ENCODE measurements at regions not wholly inside any gene's neighbourhood (a gene's known extent, or its start where the extent isn't known, plus 50 kb on each side); places are given as distances from the start of the nearest gene placed in this dataset.

DNA sequence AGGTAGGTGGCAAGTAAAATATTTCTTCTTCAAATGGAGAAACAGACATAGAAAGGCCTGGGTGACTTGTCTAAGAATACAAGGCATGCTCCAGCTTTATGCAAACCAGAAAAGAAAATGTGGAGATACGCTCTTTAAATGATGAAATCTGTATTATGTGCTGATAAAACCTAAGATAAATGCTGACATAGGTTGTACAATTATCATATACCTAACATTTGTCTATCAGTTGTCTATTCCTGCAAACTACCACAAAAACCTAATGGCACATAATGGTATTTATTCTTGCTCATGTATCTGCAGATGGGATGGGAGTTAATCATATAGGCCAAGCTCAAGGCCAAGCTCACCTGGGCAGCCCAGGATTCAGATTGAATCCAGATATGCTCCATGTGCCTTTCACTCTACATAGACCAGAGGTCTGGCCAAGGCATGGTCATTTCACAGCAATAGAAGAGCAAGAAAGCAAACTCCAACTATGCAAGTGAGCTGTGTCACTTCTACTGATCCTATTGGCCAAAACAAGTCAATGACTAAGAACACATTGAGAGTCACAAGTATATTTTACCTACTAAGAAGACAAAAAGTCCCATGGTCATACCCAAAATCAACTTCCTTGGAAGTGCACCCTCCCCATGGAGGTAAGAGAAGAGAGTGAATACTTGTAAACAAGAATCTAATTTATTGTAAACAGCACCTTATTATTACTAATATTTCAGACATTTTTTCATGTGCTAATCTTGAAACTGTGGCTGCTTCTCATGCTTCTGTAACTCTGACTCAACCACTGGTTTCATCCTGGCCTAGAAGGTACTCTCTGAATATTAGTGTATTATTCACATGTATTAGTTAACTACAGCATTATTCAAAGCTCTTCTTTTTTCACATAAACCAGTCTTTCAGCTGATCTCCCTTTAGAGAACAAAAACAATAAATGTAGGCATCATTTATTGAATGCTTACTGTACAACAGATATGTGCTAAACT is 270.7 kb upstream of the SOX9 start:
- Histone ChIP-seq H3K9me3 (ENCODE audit: control extremely low read depth in 1 of 3, control insufficient read depth in 2 of 3, insufficient read depth in 1 of 3, low read length in 2 of 3) (peaks cover 0 to 4% (median 0%) of the 10 kb centered on the region in 3 donors), H3K36me3 (replicated peaks in 1 of 2; ENCODE audit: control extremely low read depth in 1 of 2, control insufficient read depth in 1 of 2, extremely low read depth in 1 of 2, insufficient read depth in 2 of 2, low read length in 1 of 2) (no peaks in the 10 kb centered on the region), H2AFZ (ENCODE audit: insufficient read depth, low read depth, low read length, poor library complexity, severe bottlenecking) (no peak overlapping the region), H3K9ac (ENCODE audit: low read length) (no peak overlapping the region), H3K27ac (ENCODE audit: low read length in 2 of 2) (no peak overlapping the region), H3K4me1 (ENCODE audit: control insufficient read depth in 2 of 2, insufficient read depth in 2 of 2, low read length in 2 of 2) (no peaks in the 10 kb centered on the region), H4K20me1 (ENCODE audit: control insufficient read depth, insufficient read depth, low read length, poor library complexity, severe bottlenecking) (no peaks in the 10 kb centered on the region), H3K79me2 (ENCODE audit: control insufficient read depth, insufficient read depth, low read length) (no peaks in the 10 kb centered on the region), H3K4me3 (ENCODE audit: control extremely low read depth in 1 of 5, extremely low read depth in 1 of 5, insufficient read depth in 1 of 5, low read depth in 2 of 5, low read length in 4 of 5) (no peak overlapping the region), H3K4me2 (replicated peaks; ENCODE audit: low read depth, low read length, poor library complexity, severe bottlenecking) (no peak overlapping the region), H3K27me3 (replicated peaks in 1 of 4; ENCODE audit: control extremely low read depth in 1 of 4, control insufficient read depth in 3 of 4, insufficient read depth in 4 of 4, low read length in 3 of 4) (no peaks in the 10 kb centered on the region)
- no CpG with 5 or more reads among the region's 1 CpG for WGBS (ENCODE audit: insufficient coverage)
- TF ChIP-seq EZH2 (IDR thresholded peaks at IDR 0.05; ENCODE audit: borderline replicate concordance, insufficient read depth, low read depth, low read length, poor library complexity, severe bottlenecking), result no peak
- TF ChIP-seq, protein P1, sequence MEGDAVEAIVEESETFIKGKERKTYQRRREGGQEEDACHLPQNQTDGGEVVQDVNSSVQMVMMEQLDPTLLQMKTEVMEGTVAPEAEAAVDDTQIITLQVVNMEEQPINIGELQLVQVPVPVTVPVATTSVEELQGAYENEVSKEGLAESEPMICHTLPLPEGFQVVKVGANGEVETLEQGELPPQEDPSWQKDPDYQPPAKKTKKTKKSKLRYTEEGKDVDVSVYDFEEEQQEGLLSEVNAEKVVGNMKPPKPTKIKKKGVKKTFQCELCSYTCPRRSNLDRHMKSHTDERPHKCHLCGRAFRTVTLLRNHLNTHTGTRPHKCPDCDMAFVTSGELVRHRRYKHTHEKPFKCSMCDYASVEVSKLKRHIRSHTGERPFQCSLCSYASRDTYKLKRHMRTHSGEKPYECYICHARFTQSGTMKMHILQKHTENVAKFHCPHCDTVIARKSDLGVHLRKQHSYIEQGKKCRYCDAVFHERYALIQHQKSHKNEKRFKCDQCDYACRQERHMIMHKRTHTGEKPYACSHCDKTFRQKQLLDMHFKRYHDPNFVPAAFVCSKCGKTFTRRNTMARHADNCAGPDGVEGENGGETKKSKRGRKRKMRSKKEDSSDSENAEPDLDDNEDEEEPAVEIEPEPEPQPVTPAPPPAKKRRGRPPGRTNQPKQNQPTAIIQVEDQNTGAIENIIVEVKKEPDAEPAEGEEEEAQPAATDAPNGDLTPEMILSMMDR (IDR thresholded peaks at IDR 0.05), result no peak
- ChIA-PET POLR2A (no interaction called here), CTCF (no interaction called here)
- no peak for ATAC-seq (ENCODE audit: low read depth)
- Mint-ChIP-seq H3K4me1 (no peaks in the 10 kb centered on the region), H3K4me3 (no peak overlapping the region), H3K27me3 (no peaks in the 10 kb centered on the region), H3K9me3 (ENCODE audit: insufficient read depth) (no peaks in the 10 kb centered on the region), H3K27ac (no peak overlapping the region)
- intact Hi-C loops (cut with micrococcal nuclease), result no loop called here
- no peak for DNase-seq

DNA sequence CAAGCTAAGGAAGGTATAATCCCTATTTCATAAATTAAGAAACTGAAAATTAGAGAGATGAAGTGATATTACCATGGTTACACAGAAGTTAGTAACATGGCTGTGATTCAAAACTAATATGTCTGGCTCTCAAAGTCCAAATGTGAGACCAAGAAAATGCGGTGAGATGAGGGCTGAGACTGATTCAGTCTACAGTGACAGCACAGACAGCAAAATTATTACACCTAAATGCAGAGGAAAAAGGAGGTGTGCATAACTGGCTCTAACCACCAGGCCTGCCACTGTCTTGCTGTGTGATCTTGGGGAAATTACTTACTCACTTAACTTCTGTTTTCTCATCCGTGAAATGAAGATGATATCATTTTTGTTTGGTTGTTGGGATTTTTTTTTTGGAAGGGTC is 270.0 kb upstream of the SOX9 start:
- H3K9me3 ChIP-seq (ENCODE audit: control extremely low read depth in 1 of 3, control insufficient read depth in 2 of 3, insufficient read depth in 1 of 3, low read length in 2 of 3), result peaks cover 0 to 4% (median 0%) of the 10 kb centered on the region in 3 donors
- no peak overlapping the region for H3K4me3 Mint-ChIP-seq
- ChIA-PET CTCF (no interaction called here), POLR2A (no interaction called here)
- no peak for ATAC-seq (ENCODE audit: low read depth)
- WGBS (ENCODE audit: insufficient coverage), result no CpG with 5 or more reads among the region's 2 CpGs
- no peaks in the 10 kb centered on the region for H3K9me3 Mint-ChIP-seq (ENCODE audit: insufficient read depth)
- H3K9ac ChIP-seq (ENCODE audit: low read length), result no peak overlapping the region
- no peaks in the 10 kb centered on the region for H3K4me1 ChIP-seq (ENCODE audit: control insufficient read depth in 2 of 2, insufficient read depth in 2 of 2, low read length in 2 of 2)
- no peaks in the 10 kb centered on the region for H3K27me3 Mint-ChIP-seq
- TF ChIP-seq, protein P1 (IDR thresholded peaks at IDR 0.05), result no peak
- no peak for TF ChIP-seq EZH2 (IDR thresholded peaks at IDR 0.05; ENCODE audit: borderline replicate concordance, insufficient read depth, low read depth, low read length, poor library complexity, severe bottlenecking)
- no peaks in the 10 kb centered on the region for H3K79me2 ChIP-seq (ENCODE audit: control insufficient read depth, insufficient read depth, low read length)
- H3K4me1 Mint-ChIP-seq, result no peaks in the 10 kb centered on the region
- H3K27ac ChIP-seq (ENCODE audit: low read length in 2 of 2), result no peak overlapping the region
- no peaks in the 10 kb centered on the region for H3K36me3 ChIP-seq (replicated peaks in 1 of 2; ENCODE audit: control extremely low read depth in 1 of 2, control insufficient read depth in 1 of 2, extremely low read depth in 1 of 2, insufficient read depth in 2 of 2, low read length in 1 of 2)
- intact Hi-C loops (cut with micrococcal nuclease), result no loop called here
- no peaks in the 10 kb centered on the region for H4K20me1 ChIP-seq (ENCODE audit: control insufficient read depth, insufficient read depth, low read length, poor library complexity, severe bottlenecking)
- H3K27me3 ChIP-seq (replicated peaks in 1 of 4; ENCODE audit: control extremely low read depth in 1 of 4, control insufficient read depth in 3 of 4, insufficient read depth in 4 of 4, low read length in 3 of 4), result no peaks in the 10 kb centered on the region
- DNase-seq, result no peak
- H3K27ac Mint-ChIP-seq, result no peak overlapping the region
- H2AFZ ChIP-seq (ENCODE audit: insufficient read depth, low read depth, low read length, poor library complexity, severe bottlenecking), result no peak overlapping the region
- no peak overlapping the region for H3K4me2 ChIP-seq (replicated peaks; ENCODE audit: low read depth, low read length, poor library complexity, severe bottlenecking)
- H3K4me3 ChIP-seq (ENCODE audit: control extremely low read depth in 1 of 5, extremely low read depth in 1 of 5, insufficient read depth in 1 of 5, low read depth in 2 of 5, low read length in 4 of 5), result no peak overlapping the region

Measured in B cell (primary cell).